A204.1 (cell line): ENCODE measurements at regions not wholly inside any gene's neighbourhood (a gene's known extent, or its start where the extent isn't known, plus 50 kb on each side); places are given as distances from the start of the nearest gene placed in this dataset.

Experiments used
- FAIRE-seq: peaks from 2 replicates; lab custom pipeline; 2012; peaks lifted over from hg19 to GRCh38; lab: Jason Lieb, UNC

DNA sequence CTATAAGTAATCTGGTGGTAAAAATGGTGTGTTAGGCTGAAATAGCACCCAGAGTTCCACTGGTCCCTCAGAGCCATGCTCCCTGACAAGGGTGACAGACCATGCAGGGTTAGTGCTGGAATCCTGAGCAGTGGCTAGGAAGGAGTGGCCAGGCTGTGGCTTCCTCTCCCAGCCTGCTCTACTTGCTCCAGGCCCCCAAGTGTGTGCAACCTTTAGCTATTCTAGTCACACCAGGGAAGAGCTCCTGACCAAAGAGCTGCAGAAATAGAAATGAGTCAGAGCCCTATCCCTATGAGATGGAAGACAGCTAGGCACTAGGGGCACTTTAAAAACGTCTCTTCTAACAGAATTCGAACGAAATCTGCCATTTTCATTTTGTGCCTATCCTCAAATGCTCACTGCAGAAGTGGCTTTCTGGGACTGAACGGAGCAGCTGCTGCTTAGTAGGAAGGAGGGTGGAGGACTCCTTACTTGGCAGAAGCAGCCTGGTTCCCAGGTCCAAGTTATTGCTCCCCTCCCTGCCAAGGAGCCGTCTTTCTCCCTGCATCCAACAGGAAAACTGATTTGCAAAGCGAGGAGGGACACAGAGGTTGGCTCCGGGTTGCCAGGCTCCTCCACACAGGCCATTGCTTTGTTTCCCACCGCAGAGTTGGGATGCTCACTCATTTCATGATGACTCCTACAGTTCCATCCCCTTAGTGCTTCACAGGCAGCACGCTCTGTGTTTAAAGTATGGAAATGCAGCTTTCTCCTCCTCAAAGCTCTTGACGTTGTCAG is 754.5 kb downstream of the C6orf118 start:
- peak; percentile 60 for FAIRE-seq

DNA sequence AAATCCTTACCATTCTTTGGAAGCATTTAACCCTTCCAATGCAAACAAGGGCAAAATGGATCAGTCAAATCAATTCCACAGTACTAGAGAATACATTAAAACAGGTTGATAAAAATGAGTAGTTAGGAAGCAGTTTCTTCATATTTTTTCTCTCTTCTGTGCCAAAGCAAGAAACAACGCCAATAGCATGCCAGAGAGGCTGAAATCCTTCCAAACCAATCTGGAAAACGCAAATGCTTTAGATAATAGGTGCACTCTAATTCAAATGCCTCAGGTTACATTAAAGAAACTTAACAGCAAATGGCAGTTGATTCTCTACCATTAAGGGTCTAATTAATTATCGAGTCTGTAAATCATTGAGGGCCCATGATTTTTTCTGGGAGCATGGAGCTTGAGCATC is 755.2 kb downstream of the C6orf118 start:
- peak; percentile 89 for FAIRE-seq

DNA sequence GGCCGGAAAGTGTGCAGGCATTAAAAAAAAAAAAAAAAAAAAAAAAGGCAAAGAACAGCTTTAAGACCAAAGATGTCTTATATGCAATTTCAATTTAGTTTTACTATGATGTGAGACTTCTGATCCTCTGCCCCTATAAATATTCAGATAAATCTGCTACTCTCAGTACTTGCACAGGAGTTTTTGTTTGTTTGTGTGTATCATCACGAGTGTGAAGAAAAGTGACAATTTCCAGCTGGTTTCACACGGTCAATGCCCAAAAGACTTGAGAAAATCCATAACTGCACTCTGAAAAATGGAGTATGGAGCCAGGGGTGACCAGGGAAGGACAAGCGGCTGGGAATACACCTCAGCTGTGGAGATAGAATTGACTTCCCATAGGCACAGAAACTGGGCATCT is 757.7 kb downstream of the C6orf118 start:
- no peak for FAIRE-seq

DNA sequence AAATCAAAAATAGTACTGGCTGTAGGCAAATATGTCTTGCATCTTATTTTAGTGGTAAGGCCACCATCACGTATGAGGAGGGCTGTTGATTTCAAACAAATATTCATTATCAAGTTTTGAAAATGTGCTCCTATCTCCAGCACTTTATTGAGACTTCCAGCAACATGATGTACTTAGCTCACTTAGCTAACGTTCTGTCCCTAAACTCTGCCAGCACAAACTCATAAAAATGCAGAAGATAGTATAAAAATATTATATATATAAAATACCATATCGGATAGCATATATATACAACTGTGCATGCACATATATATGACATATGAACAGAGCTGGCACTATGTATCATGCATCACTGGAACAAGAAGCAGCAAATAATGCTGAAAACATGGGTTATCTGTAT is 762.3 kb downstream of the C6orf118 start:
- no peak for FAIRE-seq

DNA sequence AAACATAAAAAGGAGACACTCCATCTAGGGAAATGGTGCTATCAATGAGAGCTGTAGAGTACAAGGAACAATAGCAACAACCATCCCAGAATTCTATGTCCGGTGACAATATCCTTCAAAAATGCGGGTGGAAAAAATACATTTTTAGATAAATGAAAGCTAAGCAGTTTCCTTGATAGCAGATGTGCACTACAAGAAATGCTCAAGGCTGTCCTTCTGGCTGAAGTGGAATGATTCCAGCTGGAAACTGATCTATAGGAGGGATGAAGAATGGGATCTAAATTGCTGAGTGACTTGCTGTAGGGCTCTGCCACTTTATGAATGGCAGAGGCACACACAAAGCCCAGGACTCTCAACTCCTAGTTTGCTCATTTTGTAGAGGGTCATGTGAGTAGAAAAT is 763.1 kb downstream of the C6orf118 start:
- no peak for FAIRE-seq

DNA sequence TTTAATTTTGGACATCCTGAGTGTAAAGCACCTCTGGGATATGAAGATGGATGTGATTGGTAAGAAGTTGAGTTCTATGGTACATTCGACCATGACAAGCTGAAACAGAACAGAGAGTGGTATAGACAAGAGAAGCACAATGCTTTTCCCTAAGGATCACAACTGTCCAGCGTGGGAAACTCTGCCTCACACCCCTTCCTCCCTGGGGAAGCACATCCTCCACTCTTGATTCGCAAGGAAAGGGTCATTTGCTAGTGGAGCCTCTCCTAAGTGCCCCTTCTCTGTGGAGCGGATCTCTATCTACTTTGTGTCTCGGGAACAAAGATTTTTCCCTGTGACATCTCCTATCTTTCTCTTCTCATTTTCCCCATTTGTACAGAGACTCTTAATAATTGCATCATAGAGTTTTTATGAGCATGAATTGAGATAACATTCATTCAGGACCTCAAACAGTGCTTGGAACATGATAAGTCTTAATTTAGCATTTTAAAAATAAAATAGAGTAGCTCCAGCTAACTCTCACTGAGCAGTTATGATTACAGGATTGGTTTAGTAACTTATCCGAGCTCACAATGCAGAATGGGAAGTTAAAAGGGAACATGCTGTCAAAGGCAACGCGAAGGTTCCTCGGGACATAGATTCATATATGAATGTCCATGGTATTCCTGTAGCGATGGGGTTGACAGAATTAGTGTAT is 775.2 kb downstream of the C6orf118 start:
- peak; percentile 3 for FAIRE-seq

DNA sequence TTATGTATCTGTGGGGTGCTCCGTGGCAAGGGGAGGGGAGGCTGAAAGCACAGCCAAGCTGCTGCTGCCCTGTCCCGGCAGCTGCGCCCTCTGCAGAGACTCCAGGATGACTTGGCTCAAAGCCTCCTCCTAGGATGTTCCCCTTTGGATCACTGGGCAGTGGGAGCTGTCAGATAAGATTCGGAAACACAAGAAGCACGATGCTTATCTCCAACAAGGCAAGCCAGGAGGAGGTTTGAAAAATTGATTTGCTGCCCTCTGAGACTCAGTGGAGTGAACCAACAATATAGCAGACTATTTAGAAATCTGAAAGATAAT is 776.4 kb downstream of the C6orf118 start:
- FAIRE-seq: no peak

DNA sequence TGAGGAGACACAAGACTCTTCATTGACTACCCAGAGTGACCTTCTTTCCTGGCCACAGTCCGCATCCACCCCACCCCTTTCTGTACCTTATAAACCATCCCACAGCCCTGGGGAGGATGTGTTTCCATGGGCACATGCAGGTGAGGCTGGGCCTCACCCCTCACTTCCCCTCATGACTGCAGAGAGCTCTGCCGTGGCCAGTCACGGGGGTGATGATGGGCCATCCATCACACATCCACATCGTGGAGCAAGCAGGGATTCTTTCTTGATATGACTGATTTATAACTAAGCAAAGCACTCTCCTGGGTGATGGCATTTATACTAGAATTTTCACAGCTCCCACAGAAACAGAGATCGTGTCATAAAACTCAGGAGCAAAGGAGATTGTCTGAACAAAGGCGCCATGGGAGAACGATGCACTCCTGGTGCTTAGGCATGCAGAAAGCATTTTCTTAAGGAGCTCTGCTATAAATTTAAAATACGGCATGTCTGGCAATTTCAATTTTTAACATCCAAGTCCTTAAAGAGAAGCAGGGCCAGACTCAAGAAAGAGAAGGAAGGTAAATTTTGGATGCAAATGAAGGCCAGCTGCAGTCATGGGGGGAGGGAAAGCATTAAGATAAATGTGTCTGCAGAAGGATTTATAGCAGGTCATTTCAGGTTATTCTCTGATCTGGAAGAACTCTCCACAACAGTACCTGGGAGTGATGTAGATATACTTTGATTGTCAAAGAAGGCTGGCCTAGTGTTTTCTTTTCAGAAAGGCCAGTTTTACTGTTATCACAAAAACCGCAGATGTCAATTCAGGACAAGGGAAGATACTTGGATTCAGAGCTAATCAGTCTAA is 777.0 kb downstream of the C6orf118 start:
- FAIRE-seq: no peak

DNA sequence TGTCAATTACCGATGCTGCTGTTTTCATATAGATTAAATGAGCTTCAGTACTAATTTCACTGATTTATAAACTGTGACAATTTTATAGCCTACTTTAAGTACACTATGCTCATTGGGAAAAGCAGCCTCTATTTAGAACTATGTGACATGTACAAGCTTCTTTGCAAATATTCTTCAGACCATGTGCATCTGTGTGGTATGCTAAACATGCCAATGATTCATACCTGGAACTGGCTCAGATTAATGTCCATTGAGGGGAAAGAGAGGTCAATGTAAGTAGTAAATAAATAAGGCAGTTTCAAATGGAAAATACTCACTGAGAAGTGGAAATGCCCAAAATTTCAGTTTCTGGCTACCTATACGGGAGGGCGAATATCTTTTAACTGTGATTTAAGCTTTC is 777.7 kb downstream of the C6orf118 start:
- peak; percentile 90 for FAIRE-seq

DNA sequence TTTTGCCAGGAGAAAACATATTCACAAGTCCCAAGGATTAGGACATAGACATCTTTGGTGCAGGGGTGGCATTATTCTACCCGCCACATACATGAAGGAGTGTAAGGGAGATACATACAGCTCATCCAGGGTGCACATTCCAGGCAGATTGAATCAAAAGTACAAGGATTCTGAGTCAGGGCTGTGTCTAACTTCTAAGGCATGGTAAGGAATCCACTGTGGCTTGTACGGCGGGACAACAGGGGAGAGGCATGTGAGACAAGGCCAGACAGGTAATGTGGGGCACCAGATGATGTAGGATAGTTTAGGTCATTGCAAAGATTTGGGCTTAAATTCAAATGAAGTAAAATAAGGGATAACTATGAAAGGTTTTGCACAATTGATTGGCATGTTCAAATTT is 780.9 kb downstream of the C6orf118 start:
- FAIRE-seq: no peak

DNA sequence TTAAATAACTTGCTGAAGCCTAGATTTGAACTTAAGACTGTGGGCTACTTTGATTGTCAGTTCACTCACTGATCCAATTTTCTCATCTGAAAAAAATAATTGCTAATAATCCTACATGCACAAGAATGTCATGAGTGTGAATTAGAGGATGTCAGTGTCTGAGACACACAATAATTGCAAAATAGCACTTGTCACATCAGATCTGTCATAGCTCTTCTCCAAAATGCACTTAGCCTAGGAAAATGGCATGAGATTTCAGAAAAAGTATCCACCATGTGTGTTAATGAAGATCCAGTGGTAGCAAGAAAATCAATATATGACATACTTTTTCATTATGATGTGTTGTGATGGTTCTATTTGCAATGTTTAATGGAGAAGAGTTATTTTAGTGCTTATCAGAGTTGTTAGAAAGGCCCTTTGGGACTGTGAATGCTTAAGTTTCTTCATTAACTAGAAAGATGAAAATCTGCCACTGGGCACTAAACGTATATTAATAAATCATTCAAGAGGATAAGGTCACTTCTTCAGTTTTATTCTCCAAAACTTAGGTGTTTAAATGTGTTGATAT is 786.2 kb downstream of the C6orf118 start:
- no peak for FAIRE-seq

DNA sequence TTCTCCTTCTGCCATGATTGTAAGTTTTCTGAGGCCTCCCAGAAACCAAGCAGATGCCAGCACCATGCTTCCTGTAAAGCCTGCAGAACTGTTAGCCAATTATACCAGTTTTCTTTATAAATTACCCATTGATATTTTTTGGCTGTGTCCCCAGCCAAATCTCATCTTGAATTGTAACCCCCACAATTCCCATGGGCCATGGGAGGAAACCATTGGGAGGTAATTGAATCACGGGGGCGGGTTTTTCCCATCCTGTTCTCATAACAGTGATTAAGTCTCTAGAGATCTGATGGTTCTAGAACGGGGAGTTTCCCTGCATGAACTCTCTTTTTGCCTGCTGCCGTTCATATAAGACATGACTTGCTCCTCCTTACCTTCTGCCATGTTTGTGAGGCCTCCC is 788.5 kb downstream of the C6orf118 start:
- FAIRE-seq: no peak

DNA sequence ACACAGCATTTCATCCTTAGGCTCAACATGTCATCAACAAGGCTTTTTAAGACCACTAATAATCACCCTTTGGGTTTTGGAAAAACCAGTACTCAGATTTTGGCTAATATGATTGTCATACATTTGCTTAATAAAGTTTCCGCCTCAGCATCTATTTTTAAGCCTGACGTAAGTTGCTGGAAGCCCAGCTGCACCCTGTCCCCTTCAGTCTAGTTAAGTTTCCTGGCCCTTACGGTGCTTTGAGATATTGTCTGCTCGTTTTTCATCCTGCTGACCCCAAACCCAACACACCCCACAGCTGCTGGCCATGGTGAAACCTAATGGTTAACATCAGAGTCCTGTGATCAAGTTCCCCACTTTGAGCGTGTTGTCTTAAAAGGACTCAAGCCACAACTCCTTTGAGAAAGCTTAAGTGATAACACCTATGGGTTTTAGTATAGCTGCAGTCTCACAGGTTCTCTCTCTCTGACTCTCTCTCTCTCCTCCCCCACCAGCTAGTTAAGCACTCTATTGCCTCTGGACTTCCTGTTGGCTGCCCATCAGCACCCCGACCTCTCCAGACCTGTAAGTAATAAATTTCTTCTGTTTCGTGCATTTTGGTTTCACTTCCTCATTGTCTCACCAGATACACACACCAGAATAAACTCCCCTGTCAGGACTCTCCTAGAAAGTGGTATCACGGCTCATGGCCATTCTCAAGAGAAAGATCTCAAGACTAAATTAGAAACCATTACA is 802.0 kb downstream of the C6orf118 start:
- peak; percentile 77 for FAIRE-seq

DNA sequence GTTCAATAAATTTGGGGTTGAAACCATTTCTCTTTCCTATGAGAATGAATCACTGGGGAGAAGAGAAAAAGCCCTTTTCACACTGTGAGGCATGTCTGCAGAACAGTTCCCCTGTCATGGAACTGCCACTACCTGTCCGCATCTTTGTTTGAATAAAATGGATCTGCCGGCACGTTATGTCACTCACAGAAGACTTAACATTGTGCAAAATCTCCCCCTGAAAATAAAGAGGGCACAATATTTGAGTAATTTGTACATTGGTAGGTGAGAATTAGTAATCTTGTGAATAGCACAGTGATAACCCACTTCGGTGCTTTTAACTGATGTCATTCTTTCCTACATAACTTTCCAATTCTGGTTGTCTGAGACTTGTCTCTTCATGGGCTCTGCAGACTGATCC is 804.0 kb downstream of the C6orf118 start:
- no peak for FAIRE-seq

DNA sequence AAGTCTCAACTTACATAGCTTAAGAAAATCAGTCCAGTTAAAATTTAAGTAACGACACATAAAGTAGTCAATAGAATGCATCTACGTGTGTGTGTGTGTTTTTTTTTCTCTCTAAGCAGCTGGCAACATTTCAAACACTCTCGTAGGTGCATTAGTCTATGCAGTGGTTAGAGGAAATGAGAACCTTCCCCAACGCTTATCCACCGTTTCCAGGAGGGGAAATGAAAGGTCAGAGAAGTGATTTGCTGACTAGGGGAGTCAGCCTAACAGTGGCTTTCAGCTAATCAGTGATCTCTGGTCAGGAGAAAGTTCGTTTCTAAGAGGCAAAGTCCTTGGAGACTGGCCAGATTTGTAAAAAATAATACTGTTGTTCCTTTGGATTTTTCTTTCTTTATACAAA is 806.6 kb downstream of the C6orf118 start:
- FAIRE-seq: peak; percentile 98

DNA sequence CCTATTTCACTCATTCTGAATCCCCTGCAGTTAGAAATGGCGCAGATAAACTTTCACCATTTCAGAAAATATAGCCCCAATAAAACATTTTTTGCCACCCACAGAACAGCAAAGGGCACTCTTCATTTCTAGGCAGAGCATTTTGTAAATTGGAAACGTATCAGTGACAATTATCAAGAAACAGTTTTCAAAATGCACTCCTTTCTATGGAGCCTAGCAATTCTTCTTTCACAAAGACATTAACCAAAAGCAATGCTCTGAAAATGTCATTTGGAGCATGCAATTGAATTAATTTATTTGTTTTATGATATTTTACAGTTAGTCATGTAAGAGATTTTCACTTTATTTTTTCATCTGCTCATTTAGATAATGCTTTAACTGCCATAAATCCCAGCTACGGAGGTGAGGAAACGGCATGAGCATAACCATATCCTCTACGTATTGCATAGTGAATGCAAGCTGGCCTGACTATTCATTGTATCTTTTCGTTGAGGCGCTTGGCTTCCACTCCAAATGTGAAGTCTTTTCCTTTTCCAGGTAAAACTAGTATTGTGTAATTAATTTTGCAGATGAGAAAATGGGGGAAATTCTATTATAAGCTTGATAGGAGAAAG is 813.4 kb downstream of the C6orf118 start:
- no peak for FAIRE-seq

DNA sequence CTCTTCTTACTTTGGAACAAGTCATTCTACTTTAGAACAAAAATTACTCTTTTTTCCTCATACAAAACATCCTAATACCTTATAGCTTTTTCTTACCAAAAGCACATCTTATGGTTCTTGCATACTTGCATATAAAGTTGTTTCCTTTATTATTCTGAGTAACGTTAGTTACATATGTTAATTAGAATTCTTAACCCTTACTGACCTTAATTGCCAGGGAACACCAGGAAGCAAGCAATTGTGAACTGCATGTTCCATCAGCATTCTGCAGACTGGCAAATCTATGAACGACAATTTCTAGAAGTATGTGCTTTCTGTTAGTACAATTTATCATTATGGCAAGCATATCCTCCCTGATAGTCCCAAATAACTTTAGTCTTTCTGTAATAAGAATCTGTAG is 831.0 kb downstream of the C6orf118 start:
- no peak for FAIRE-seq

DNA sequence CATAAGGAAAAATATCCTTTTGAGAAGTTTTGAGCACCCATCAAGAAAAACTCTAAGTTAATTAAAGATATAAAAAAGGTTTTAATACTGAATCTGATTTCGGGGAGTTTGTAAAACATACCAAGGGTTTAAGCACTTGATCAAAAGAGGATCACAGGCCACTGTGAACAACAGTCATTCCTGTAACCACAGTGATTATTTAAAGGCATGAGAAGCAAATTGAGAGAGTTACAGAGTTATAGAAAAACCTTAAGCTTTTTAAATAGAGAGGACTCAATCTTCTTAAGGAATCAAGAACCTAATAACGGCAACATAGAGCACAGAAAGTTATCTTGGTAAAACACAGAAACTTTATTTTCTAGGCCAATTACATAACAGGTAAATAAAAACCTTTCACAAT is 831.6 kb downstream of the C6orf118 start:
- no peak for FAIRE-seq

DNA sequence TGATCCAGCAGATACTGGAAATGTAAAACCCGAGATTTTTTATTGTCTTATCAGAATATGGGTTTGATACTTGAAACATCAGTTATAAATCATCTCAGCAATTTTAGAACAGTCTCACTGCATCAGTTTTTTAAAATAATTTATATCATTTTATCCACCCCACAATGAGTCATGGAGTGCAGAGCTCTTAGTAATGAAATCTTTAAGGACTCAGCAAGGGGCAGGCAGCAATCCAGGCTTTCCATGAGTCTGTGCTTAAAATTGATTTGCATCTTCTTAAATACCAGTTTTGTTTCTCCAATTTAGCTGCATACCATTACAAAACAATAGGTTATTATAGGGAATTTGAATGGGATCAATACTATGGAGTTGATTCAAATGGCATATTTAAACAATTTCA is 832.3 kb downstream of the C6orf118 start:
- no peak for FAIRE-seq

DNA sequence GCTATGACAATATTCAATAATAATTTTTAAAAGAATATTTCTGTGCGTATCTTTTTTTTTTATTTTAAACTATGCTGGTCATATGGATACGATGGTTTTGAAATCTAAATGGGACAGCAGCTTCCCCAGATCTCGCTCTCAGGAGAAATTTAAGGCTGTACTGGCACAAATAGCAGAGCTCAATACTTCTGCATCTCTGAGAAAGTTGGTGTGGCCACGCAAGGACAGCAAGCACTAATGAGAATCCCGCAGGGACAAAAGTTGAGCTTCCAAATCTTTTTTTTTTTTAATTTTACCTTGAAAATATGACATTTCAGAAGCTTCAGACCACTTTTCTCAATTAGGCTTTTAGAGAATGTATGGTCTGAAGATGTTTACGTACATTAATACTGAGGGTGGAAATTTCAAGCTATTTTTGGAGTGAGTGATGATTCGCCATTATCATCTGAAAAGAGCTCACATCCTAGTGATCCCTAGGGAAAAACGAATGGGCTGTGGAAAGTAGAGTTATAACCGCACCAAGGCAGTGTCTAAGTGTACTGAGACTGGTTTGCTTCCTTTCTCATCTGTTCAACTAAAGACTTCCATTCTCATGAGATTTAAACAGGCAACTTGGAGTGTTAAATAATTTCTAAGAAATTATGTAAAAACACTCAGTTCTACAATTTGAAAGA is 840.0 kb downstream of the C6orf118 start:
- FAIRE-seq: no peak

DNA sequence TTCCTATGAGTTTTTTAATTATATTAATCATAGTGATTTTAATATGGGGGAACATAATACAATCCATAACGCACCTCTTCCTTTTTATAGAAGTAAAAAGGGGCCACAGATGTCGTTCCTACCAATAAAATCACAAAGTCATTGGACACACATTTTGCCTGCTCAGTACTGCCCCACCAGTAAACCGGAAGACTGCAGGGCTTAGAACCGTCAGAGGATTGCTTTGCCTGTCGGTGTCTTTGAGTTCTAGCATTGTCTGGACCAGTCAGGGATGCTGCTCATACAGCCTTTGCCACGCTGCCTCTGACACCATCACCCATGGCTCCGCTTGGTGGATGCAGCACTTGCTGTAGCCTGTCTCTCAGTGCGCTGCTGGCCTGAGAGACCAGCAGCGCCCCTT is 853.6 kb downstream of the C6orf118 start:
- FAIRE-seq: no peak
